DMS53 treated with DMSO at 0.1 percent for 48 hours (cell line): ENCODE measurements at regions not wholly inside any gene's neighbourhood (a gene's known extent, or its start where the extent isn't known, plus 50 kb on each side); places are given as distances from the start of the nearest gene placed in this dataset.
"Not testable (repeated sequence)": the region's sequence is repeated elsewhere in the genome, so short reads cannot be mapped to it uniquely, and the experiment has no call there.

Source experiments
- DNase-seq: peaks from one replicate; lab custom pipeline; 2025; ENCODE audit not compliant: unreplicated experiment; lab: John Stamatoyannopoulos, UW

DNA sequence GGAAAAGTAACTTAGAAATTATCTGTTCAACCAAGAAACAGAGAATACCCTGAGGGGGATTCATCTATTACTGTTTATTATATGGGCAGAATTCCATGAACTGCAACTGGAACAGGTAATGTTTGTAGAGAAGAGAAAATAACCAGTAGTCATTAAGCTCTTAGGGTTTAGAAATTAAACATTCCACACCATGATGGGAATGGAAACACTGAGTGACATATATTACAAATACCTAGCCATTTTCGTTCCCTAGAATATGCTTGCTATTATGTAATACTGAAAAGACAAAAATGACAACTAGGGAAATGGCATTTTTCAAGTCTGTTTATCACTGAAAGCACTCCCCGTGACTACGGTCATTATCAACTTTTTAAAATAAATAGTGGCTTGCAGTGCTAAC lies 1007.4 kb downstream of the GATA3 start:
- DNase-seq: no peak

DNA sequence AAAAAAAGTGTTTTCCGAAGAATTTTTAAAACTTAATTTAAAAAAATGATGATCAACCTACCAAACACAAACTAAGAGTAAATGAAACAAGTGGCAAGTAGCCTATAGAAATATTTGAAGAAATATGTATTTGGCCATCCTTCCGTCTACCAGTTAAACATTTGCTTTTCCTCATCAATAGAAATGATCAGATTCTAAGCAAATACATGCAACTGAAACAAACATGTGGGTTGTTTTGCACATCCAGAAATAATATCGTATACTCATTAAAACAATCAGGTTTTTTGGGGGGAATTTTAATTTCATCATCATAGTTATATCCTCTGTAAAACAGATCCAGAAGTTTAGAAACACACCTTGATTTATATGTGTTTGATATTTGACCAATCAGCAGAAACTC lies 1011.7 kb downstream of the GATA3 start:
- no peak for DNase-seq

DNA sequence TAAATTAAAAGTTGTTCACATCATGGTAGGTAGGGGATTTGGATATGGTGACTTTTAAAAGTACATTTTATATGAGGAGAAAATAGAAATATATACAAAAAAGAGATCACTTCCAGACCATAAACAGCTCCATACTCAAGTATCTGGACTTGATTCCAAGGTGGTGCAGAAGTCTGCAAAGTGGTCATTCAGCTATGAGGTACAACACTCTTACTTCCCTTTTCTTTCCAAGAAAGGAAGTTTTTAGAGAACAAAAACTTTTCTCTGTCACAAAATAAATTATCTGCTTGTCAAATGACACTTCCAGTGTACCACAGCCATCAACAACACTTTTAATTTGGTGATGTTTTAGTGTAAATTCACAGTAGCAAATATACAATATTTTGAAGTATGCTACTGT lies 1013.5 kb downstream of the GATA3 start:
- no peak for DNase-seq

DNA sequence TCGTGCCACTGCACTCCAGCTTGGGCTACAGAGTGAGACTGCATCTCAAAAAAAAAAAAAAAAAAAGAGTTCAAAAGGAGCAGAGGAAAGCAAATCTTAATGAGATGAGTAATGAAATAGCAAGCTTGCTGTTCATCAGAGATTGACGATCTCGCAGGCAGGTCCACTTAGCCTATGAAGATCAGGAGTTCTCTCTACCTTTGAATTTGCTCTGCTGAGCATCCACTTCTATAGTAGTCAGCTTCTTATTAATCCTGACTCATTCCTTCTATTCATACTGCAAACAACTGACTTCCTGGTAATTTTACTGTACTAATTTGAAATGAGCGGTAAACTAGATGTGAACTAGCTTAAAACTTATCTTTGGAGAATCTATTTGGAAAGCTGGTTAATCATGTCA lies 1014.6 kb downstream of the GATA3 start:
- no peak for DNase-seq

DNA sequence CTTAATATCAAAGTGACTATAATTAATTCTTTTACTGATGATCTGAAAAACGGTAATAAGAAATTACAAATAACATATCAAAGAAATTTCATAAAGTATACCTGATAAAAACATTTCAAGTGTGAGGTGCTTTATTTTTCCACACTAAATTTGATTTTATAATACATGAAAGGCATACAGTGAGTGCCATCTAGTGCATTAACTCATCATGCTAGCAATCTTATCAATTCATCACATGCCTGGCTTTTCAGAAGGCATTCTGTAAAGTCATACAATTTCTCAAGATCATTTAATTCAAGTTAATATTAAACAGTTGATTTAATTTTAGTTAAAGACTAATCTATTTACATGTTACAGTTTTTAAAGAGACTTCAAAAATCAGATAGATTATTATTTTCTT lies 1020.9 kb downstream of the GATA3 start:
- no peak for DNase-seq

DNA sequence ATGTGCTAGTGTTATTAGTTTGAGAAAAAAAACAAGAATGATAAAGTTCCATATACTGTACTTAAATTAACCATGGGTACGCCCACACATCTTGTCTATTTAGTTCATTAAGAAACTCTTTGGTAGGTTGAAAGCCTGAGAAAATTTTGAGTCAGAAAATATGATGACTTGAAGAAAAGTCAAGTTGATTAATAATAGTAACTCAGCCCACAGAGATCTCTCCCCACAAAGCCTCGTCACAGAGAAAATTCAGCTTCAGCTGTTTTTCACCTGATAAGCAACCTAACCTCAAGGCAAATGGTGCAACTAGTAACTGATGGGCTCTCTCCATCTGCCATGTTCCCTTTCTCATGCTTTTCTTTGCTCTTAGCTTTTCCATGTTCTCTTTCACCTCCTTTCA lies 1021.6 kb downstream of the GATA3 start:
- no peak for DNase-seq

DNA sequence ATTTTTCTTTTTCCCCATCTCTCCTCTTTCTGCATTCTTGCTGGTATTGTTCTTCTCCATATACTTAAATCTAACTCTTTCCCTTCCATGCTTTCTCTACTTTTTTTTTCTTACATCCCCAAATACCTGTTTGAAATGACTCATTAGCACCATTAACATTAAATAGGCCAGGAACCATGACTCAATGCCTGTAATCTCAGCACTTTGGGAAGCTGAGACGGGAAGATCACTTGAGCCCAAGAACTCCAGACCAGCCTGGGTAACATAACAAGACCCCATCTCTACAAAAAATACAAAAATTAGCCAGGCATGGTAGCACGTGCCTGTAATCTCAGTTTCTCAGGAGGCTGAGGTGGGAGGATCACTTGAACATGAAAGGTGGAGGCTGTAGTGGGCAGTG lies 1026.8 kb downstream of the GATA3 start:
- DNase-seq: no peak

DNA sequence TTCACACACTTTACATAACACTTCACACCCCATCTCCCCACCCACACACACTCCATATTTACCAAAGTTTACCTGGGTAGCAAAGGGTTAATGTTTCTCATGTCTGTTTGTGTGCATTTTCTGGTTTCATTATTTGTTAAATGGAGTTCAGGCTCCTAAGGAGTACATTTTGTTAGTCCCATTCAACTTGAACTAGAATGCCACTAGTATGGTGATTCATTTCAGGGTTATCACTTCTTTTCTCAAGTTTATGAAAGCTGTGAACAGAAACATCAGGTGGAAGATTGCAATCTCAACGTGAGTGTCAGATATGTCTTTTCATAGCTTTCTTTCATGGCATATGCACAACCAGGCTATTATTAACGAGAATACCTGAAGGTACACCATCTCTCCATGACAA lies 1027.5 kb downstream of the GATA3 start:
- DNase-seq: no peak

DNA sequence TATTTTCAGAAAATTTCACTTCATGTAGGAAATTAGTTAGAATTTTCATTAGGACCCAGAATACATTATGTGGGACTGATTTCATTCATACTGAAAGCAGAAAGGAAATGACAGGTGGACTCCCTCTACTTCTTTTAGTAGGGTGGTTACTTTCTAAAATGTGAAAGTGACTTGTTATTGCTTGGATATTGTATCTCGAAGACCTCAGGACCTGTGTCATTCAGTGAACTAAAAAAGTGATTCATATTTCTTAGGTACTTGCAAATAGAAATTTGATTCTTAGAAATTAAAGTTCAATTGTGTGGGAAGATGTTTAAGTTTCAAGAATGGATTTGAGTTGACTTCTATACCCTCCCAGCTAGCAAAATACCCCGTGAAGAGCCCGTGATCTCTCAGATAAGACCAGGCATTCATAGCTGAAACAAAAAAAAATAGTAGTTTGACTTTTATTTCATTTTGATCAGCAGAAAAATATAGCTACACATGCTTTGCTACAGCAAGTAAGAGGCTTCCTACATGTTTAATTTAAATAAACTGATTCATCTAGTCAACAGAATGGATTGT lies 1037.1 kb downstream of the GATA3 start:
- no peak for DNase-seq

DNA sequence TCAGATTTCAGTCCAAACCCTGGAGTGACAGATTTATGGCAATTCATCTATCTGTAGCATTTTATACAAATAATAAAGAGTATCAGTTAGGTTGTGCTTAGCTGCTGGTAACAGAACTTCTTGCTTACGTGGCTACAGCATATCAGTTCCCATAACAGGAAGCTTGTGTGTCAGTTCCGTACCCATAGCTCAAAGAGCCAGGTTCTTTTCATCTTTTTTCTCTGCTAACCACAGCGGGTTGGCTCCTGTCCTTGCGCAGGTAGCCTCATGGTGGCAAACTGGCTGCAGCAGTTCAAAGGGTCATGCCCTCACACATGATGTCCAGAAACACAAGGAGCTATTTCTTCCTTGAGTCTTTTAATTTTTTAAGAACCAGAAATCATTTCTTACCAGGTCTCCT lies 1041.8 kb downstream of the GATA3 start:
- no peak for DNase-seq

DNA sequence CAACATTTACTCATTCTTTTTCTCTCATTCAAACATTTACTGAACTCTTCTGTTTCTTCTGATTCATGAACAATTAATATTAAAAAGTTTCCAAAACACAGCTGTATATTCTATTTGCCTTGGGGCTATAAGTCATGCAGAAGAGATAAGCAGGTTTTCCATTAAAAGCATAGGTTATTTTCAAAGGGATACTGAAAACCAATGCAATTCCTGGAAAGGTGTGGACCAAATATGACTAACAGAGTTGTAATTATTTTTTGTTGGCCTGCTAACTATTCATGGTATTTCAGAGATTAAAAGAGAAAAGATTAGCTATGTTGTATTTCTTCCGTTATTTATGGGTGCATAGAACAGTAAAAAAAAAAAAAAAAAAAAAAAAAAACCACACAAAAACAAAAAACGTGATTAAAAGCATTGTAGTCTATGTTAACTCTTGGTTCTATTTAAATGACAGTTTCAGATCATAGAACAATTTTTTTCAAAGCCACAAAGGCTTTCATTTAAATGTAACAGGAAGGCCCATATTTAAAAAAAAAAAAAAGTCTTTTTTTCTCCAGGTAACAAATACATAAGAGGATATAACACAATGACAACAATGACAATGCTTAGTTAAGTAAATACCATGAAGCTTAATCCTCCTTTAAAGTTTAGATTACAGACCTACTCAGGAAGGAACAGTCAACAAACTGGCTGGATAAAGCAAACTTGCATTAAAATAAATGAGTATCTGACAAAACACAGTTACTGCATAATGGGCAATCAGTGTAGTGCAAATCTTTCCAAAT lies 1042.9 kb downstream of the GATA3 start:
- no peak for DNase-seq

DNA sequence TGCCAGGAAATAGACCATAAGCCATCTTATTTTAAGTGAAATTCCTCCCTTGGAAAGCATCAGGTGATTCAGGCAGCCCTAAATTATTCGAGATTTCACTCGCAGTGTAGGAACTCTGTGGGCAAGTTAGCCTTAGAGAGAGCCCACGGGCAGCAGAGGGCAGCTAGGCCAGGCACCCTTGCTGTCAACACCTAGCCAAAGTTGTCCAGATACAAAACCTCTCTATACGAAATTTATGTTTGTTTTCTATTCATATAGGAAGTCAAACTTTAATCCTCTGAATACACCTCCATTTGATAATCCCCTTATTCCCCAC lies 1043.5 kb downstream of the GATA3 start:
- no peak for DNase-seq

DNA sequence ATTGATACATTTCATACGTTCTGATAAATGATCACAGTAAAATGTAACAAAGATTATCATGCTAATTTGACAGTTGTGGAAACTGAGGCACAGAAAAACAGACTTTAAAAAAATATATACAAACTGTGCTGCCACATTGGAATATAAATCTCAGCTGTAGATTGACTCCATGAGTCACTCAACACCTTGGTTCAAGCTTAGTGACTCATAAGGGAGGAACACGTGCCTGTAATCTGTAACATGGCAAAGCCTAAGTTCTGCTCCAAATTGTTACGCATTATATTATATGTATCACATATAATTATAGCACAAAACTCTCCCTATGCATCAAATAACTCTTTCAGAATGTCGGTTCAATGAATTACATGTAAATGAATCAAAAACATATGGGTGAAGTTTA lies 1047.5 kb downstream of the GATA3 start:
- DNase-seq: no peak

DNA sequence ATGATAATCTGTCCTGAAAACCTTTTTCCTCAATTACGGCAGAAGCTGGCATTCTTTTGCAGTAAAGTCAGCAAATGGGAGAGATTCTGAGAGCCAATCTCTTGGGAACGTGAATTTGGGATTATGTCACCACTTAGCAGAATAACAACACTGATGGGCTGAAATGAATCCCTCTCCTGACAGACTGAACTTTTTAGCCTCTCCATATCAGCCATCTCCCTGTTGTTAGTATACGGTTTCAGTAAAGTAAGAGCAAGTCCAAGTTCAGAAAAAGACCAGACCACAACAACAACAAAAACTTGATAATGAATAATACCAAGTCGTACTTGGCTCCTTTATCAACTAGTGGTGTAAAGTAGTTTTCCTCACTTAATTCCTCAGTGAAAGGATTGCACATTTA lies 1048.8 kb downstream of the GATA3 start:
- no peak for DNase-seq

DNA sequence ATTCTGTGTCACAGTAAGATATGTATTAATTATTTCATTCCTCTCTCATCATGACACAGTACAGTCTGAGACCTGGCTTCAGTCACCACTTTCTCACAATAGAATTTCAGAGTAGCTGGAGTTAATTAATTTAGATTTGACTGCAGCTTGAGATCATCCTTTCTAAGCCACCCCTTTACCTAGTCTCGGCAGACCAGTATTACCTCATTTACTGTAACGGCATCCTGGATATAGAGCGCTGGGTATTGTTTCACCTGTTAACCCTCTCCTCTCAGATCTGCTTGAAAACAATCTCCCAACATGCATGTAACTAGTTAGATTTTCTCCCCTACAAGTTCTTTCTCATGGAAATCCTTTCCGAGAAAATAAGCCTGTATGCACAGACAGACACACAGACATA lies 1057.5 kb downstream of the GATA3 start:
- DNase-seq: no peak

DNA sequence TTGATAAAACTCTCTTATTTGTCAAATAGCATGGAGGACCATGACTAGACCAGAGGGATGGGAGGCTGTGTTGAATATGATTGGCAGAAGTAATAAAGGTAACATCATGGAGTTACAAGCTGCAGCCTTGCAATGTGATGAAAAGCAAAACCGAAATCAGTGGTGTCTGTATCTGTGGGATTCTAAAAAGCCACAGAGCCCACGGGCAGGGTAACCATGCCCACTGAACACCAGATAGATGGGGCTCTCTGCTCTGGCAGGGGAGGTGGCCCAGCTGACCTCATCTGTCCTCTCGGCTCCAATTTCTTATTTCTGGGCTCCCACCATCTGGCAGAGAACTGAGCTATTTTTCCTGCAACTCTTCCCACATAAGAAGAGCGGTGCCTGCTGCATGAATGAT lies 1072.2 kb downstream of the GATA3 start:
- DNase-seq: no peak

DNA sequence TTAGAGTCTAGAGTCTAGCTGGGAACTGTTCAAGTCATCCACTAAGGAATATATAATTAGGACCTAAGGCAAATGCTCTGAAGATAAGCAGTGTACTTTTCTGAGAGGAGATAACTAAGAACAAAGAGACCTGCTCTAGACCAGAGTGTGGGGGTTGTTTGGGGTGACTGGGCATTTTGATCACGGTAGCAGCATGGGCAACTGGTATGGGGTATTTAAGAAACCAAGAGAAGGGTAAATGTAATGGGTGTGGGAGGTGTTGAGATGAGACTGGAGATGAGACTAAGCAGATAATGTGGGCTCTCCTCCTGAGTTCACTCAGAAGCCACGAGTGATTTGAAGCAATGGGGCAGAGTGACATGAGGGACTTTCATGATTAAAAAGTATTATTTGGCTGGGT lies 1082.9 kb downstream of the GATA3 start:
- DNase-seq: no peak

DNA sequence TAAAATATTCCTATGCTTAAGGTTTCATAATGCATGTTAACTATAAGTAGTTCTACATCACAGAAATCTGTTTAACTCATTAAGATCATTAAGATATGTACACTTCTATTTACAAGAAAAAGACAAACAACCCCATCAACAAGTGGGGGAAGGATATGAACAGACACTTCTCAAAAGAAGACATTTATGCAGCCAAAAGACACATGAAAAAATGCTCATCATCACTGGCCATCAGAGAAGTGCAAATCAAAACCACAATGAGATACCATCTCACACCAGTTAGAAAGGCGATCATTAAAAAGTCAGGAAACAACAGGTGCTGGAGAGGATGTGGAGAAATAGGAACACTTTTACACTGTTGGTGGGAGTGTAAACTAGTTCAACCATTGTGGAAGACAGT lies 1084.3 kb downstream of the GATA3 start:
- DNase-seq: not testable (repeated sequence)

DNA sequence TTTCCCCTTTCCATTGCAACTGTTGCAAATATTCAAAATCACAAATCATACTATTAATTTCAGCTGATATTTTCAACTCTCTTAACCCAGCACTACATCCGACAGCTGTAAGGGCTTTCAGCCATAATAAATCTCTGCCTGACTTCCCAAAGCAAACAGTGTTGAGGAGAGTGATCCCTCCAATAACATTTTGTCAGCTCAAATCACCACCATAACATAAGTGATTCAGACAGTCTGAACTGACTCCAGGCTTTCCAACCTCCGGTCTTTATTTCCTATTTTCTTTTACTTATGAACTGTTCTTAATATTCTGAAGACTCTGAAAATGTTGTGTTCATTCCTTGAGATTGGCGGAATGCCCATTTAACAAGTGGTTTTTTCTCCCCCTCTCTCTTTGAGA lies 1085.9 kb downstream of the GATA3 start:
- DNase-seq: no peak

DNA sequence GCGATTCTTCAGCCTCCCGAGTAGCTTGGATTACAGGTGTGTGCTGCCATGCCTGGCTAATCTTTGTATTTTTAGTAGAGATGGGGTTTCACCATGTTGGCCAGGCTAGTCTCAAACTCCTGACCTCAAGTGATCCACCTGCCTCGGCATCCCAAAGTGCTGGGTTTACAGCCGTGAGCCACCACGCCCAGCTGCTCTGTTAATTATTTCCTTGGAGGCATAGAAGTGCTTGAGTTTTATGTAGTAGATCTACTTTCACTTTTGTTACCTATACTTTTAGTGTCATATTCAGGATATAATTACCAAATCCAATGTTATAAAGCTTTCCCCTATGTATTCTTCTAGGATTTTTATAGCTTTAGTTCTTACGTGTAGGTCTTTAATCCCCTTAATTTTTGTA lies 1093.0 kb downstream of the GATA3 start:
- no peak for DNase-seq

DNA sequence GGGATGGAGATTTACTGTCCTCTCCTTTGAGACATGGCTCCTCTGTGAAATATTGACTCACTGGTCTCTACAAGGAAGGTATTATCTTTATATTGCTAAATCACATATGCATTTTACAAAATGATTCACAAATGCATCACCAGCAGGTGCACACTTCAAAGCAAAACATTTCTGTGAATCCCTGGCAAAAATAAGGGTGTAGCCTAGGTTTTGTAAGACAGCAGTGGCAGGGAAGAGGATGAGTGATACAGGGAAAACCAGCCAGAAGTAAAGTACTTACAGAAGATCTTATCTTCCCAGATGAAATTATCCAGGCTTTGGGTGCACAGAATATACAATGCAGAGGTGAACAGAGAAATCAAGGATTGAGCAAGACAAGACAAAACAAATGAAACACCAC lies 1094.6 kb downstream of the GATA3 start:
- DNase-seq: no peak

DNA sequence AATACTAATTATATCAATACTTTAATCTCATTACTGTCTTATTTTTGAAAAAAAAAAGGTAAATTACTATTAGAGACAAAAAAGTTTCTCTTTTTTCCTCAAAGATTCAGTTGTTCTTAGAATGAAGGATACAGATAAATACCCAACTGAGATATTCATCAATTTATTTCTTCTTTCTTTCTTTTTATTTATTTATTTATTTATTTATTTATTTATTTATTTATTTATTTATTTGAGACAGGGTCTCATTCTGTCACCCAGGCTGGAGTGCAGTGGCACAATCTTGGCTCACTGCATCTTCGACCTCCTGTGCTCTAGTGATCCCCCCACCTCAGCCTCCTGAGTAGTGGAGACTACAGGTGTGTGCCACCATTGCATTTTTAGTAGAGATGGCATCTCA lies 1098.6 kb downstream of the GATA3 start:
- DNase-seq: not testable (repeated sequence)

DNA sequence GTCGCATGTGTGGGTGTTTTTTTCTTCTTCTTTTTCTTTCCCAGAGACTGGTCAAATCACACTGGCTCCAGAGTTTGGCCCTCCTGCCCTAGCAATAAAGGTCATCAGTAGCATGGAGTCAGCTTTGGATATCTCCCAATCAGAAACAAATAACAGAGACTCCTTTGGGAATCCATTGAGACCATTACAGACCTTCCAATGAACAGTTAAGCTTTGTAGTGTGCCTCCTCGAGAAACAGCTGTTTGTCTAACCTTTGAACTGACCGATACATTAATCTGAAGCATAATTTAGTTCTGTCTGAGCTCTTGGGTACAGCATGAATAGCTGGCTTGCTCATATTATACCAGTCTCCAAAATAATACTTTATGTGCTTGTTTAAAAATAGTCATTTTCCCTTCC lies 1103.2 kb downstream of the GATA3 start:
- DNase-seq: no peak
